Osteocyte (in vitro differentiated cells): ENCODE measurements at regions not wholly inside any gene's neighbourhood (a gene's known extent, or its start where the extent isn't known, plus 50 kb on each side); places are given as distances from the start of the nearest gene placed in this dataset.

Experiments
- DNase-seq: peaks from one replicate; pipeline ENCODE4 v3.0.0; 2021; ENCODE audit warnings: mixed read lengths; ENCODE audit not compliant: unreplicated experiment; ENCODE audit errors: extremely low spot score
- H3K27ac Mint-ChIP-seq: one replicate; pipeline ENCODE4 v1.8.0; 2021; ENCODE audit warnings: mild to moderate bottlenecking, mixed read lengths; ENCODE audit not compliant: unreplicated experiment
- H3K27me3 Mint-ChIP-seq: one replicate; pipeline ENCODE4 v1.8.0; 2021; ENCODE audit warnings: mixed read lengths; ENCODE audit not compliant: unreplicated experiment
- H3K36me3 Mint-ChIP-seq: one replicate; pipeline ENCODE4 v1.8.0; 2021; ENCODE audit warnings: mixed read lengths; ENCODE audit not compliant: unreplicated experiment
- H3K4me1 Mint-ChIP-seq: one replicate; pipeline ENCODE4 v1.8.0; 2021; ENCODE audit warnings: mixed read lengths; ENCODE audit not compliant: unreplicated experiment
- H3K4me3 Mint-ChIP-seq: one replicate; pipeline ENCODE4 v1.8.0; 2021; ENCODE audit warnings: mild to moderate bottlenecking, moderate library complexity, mixed read lengths; ENCODE audit not compliant: unreplicated experiment
- H3K9me3 Mint-ChIP-seq: one replicate; pipeline ENCODE4 v1.8.0; 2021; ENCODE audit warnings: mixed read lengths; ENCODE audit not compliant: unreplicated experiment
- TF ChIP-seq, protein P1 (sequence below): fragments of 200-600 bp; sonication (generic); IDR thresholded peaks from 2 replicates; pipeline ENCODE4 v1.5.0; 2021; ENCODE audit warnings: antibody characterized with exemption, mild to moderate bottlenecking, moderate library complexity

- TF ChIP-seq, protein P1, sequence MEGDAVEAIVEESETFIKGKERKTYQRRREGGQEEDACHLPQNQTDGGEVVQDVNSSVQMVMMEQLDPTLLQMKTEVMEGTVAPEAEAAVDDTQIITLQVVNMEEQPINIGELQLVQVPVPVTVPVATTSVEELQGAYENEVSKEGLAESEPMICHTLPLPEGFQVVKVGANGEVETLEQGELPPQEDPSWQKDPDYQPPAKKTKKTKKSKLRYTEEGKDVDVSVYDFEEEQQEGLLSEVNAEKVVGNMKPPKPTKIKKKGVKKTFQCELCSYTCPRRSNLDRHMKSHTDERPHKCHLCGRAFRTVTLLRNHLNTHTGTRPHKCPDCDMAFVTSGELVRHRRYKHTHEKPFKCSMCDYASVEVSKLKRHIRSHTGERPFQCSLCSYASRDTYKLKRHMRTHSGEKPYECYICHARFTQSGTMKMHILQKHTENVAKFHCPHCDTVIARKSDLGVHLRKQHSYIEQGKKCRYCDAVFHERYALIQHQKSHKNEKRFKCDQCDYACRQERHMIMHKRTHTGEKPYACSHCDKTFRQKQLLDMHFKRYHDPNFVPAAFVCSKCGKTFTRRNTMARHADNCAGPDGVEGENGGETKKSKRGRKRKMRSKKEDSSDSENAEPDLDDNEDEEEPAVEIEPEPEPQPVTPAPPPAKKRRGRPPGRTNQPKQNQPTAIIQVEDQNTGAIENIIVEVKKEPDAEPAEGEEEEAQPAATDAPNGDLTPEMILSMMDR = no peak
- no peaks in the 10 kb centered on the region for H3K36me3 Mint-ChIP-seq
- no peaks in the 10 kb centered on the region for H3K4me1 Mint-ChIP-seq
- peaks cover 19% of the 10 kb centered on the region for H3K9me3 Mint-ChIP-seq
- H3K27me3 Mint-ChIP-seq = no peaks in the 10 kb centered on the region
- DNase-seq = no peak
- no peak overlapping the region for H3K4me3 Mint-ChIP-seq
- no peak overlapping the region for H3K27ac Mint-ChIP-seq
These were observed 719.8 kb upstream of the SEMA6D start for GRCh38 chr15:46997501-46997900.

- H3K4me1 Mint-ChIP-seq = no peaks in the 10 kb centered on the region
- H3K27ac Mint-ChIP-seq = no peak overlapping the region
- no peaks in the 10 kb centered on the region for H3K36me3 Mint-ChIP-seq
- TF ChIP-seq, protein P1 = no peak
- no peak overlapping the region for H3K4me3 Mint-ChIP-seq
- H3K27me3 Mint-ChIP-seq = no peaks in the 10 kb centered on the region
- DNase-seq = no peak
- peaks cover 40% of the 10 kb centered on the region for H3K9me3 Mint-ChIP-seq
These were observed 713.7 kb upstream of the SEMA6D start for GRCh38 chr15:47003568-47003967.

DNA sequence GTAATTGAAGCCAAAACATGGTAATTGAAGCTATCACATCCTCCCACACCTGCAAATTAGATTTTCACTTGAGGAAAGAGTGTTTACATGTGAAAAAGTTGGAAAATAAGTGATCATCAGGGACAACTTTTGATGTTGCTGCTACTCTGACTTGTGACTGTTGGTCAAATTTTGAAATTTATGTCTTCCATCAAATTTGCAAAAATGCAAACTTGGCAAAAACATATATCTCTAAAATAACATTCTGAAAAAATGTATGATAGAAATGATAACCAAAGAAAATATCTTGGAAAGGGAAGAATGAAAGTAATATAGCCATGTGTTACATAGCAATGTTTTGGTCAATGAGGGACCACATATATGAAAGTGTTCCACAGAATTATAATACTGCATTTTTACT, 703.9 kb upstream of the SEMA6D start:
- DNase-seq = no peak
- H3K27ac Mint-ChIP-seq = no peak overlapping the region
- H3K36me3 Mint-ChIP-seq = no peaks in the 10 kb centered on the region
- no peaks in the 10 kb centered on the region for H3K27me3 Mint-ChIP-seq
- TF ChIP-seq, protein P1 = no peak
- no peaks in the 10 kb centered on the region for H3K4me1 Mint-ChIP-seq
- peaks cover 21% of the 10 kb centered on the region for H3K9me3 Mint-ChIP-seq
- no peak overlapping the region for H3K4me3 Mint-ChIP-seq

- no peaks in the 10 kb centered on the region for H3K4me1 Mint-ChIP-seq
- no peak for DNase-seq
- no peak overlapping the region for H3K4me3 Mint-ChIP-seq
- peaks cover 28% of the 10 kb centered on the region for H3K9me3 Mint-ChIP-seq
- H3K27ac Mint-ChIP-seq = no peak overlapping the region
- H3K36me3 Mint-ChIP-seq = no peaks in the 10 kb centered on the region
- no peaks in the 10 kb centered on the region for H3K27me3 Mint-ChIP-seq
- TF ChIP-seq, protein P1 = no peak
These were observed 689.9 kb upstream of the SEMA6D start for GRCh38 chr15:47027322-47027946.

- Mint-ChIP-seq H3K4me3 (no peak overlapping the region), H3K4me1 (no peaks in the 10 kb centered on the region), H3K27ac (no peak overlapping the region), H3K27me3 (no peaks in the 10 kb centered on the region), H3K36me3 (no peaks in the 10 kb centered on the region), H3K9me3 (peaks cover 7% of the 10 kb centered on the region)
- TF ChIP-seq, protein P1 = no peak
- no peak for DNase-seq
These were observed 681.6 kb upstream of the SEMA6D start for GRCh38 chr15:47035475-47036406.
